ENCODE measurements at regions not wholly inside any gene's neighbourhood (a gene's known extent, or its start where the extent isn't known, plus 50 kb on each side); places are given as distances from the start of the nearest gene placed in this dataset.

- TF ChIP-seq CBX5 (IDR thresholded peaks at IDR 0.05; ENCODE audit: low read depth, low read length), result no peak
- no peak for TF ChIP-seq E2F6 (IDR thresholded peaks at IDR 0.05)
Observed at GRCh38 chr6:169953686-169954085, 202.3 kb downstream of the ERMARD start (continued).

All from H1 (cell line).